RWPE2 (cell line): ENCODE measurements at regions not wholly inside any gene's neighbourhood (a gene's known extent, or its start where the extent isn't known, plus 50 kb on each side); places are given as distances from the start of the nearest gene placed in this dataset.

Source experiments
- ATAC-seq: fragments of 200-7000 bp; cut with Tn5 transposase; 3 replicates; pipeline ENCODE4 v1.9.1; 2021; ENCODE audit warnings: low read depth
- DNase-seq: peaks from one replicate; pipeline ENCODE4 v3.0.0-alpha.2; 2020; ENCODE audit warnings: low spot score
- H3K27ac ChIP-seq: fragments of 450-650 bp; 2 replicates; pipeline ENCODE4 v1.5.1; 2017; ENCODE audit warnings: mild to moderate bottlenecking; ENCODE audit not compliant: poor library complexity, severe bottlenecking
- H3K27me3 ChIP-seq: fragments of 250-450 bp; sonication (Bioruptor Pico); 2 replicates; pipeline ENCODE4 v1.5.1; 2021; ENCODE audit warnings: mild to moderate bottlenecking, moderate library complexity; ENCODE audit not compliant: insufficient read depth, poor library complexity, severe bottlenecking
- H3K36me3 ChIP-seq: fragments of 250-450 bp; sonication (Bioruptor Pico); 2 replicates; pipeline ENCODE4 v1.5.1; 2020; ENCODE audit warnings: low read depth, mild to moderate bottlenecking, moderate library complexity
- H3K4me1 ChIP-seq: fragments of 250-450 bp; sonication (Bioruptor Pico); 2 replicates; pipeline ENCODE4 v1.5.1; 2021; ENCODE audit warnings: mild to moderate bottlenecking, moderate library complexity; ENCODE audit not compliant: insufficient read depth, poor library complexity, severe bottlenecking
- H3K4me3 ChIP-seq: fragments of 250-450 bp; sonication (Bioruptor Pico); 2 replicates; pipeline ENCODE4 v1.5.1; 2021; ENCODE audit warnings: mild to moderate bottlenecking, moderate library complexity; ENCODE audit not compliant: severe bottlenecking
- H3K9me3 ChIP-seq: fragments of 250-450 bp; sonication (Bioruptor Pico); 2 replicates; pipeline ENCODE4 v1.5.1; 2021; ENCODE audit warnings: mild to moderate bottlenecking, moderate library complexity; ENCODE audit not compliant: severe bottlenecking
- TF ChIP-seq, protein P1 (sequence below): fragments of 450-650 bp; IDR thresholded peaks from one replicate; pipeline ENCODE4 v1.5.1; 2017; ENCODE audit warnings: mild to moderate bottlenecking, moderate library complexity; ENCODE audit not compliant: poor library complexity, severe bottlenecking

DNA sequence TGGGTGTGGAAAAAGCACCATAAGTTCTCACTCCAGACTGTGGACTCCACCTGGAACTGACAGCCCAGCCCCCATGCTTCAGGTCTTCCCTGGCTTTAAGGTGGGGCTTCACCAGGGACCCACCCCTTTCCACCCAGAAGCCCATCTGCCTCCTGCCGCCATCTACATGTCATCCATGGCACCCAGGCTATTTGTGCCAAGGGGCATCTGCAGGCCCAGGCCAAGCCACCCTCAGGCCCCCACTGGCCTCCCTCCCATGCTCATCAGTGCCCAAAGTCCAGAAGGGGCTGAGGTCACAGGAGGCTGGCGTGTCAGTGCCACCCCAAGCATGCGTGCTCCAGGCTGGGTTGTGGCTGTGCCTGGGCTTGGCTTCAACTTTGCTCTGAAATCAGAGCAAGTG, 212.2 kb upstream of the DIO3 start:
- no peaks in the 10 kb centered on the region for H3K27me3 ChIP-seq
- no peaks in the 10 kb centered on the region for H3K36me3 ChIP-seq
- H3K27ac ChIP-seq: no peak overlapping the region
- ATAC-seq (no peak), DNase-seq (no peak)
- TF ChIP-seq, protein P1, sequence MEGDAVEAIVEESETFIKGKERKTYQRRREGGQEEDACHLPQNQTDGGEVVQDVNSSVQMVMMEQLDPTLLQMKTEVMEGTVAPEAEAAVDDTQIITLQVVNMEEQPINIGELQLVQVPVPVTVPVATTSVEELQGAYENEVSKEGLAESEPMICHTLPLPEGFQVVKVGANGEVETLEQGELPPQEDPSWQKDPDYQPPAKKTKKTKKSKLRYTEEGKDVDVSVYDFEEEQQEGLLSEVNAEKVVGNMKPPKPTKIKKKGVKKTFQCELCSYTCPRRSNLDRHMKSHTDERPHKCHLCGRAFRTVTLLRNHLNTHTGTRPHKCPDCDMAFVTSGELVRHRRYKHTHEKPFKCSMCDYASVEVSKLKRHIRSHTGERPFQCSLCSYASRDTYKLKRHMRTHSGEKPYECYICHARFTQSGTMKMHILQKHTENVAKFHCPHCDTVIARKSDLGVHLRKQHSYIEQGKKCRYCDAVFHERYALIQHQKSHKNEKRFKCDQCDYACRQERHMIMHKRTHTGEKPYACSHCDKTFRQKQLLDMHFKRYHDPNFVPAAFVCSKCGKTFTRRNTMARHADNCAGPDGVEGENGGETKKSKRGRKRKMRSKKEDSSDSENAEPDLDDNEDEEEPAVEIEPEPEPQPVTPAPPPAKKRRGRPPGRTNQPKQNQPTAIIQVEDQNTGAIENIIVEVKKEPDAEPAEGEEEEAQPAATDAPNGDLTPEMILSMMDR: no peak
- H3K4me3 ChIP-seq: no peak overlapping the region
- no peaks in the 10 kb centered on the region for H3K4me1 ChIP-seq
- no peaks in the 10 kb centered on the region for H3K9me3 ChIP-seq

DNA sequence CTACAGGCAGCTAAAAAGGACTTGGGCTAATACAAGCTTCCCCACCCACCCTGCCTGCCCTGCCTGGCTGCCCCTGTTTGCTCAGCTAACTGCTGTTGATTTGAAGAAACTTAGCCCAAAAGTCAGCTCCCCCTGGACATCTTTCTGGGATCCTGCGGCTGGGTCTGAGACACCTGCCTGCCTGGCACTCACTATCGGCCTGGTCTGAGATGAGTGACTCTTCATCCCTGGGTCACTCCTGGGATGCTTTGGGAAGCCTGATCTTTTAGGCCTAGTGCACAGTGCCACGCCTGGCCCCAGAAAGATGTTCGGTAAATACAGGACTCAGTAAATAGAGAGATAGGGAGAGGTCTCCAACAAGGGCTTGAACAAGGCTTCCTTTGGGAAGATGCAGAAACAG, 211.3 kb upstream of the DIO3 start:
- DNase-seq (no peak), ATAC-seq (no peak)
- Histone ChIP-seq H3K36me3 (no peaks in the 10 kb centered on the region), H3K4me3 (no peak overlapping the region), H3K9me3 (no peaks in the 10 kb centered on the region), H3K4me1 (no peaks in the 10 kb centered on the region), H3K27me3 (no peaks in the 10 kb centered on the region), H3K27ac (no peak overlapping the region)
- TF ChIP-seq, protein P1: no peak

DNA sequence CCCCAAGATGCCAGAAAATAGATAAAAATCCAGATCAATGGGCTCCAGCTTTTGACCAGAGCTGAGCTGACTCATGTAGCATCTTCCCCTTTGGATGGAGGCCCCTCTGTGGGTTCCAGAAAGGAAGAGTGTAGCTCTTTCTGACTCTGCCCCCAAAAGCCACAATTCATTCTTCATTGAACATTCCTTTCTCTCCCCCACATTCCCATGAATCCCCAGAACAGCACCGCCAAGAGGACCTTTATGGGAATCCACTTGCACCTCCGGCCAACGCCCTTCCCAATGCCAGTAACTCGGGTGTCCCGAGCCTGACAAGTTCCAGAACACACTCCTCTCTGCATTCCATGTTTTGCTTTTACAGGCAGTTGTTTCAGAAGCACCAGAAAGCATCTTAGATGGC, 210.6 kb upstream of the DIO3 start:
- H3K36me3 ChIP-seq: no peaks in the 10 kb centered on the region
- no peaks in the 10 kb centered on the region for H3K9me3 ChIP-seq
- ATAC-seq: no peak
- H3K27ac ChIP-seq: no peak overlapping the region
- no peaks in the 10 kb centered on the region for H3K4me1 ChIP-seq
- DNase-seq: no peak
- no peak overlapping the region for H3K4me3 ChIP-seq
- TF ChIP-seq, protein P1: no peak
- H3K27me3 ChIP-seq: no peaks in the 10 kb centered on the region

DNA sequence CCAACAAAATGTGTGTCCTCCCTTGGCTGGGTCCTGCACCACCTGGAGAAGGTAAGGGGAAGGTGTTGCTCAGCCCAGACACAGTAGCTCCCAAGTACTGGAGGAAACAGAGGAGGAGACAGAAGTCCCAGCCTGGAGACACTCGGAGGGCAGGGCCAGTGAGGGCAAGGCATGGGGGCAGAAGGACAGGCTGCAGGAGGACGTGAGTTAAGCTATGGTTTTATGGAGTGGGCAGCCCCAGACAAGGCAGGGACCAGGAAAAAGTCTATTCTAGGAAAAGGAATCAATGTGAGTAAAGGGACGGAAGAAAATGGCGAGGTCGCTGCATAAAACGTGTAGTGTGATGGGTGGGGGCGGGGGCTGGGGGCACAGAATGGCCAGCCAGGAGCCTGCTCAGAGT, 210.1 kb upstream of the DIO3 start:
- no peak overlapping the region for H3K4me3 ChIP-seq
- DNase-seq (no peak), ATAC-seq (no peak)
- TF ChIP-seq, protein P1: no peak
- peaks cover 4% of the 10 kb centered on the region for H3K27me3 ChIP-seq
- H3K27ac ChIP-seq: no peak overlapping the region
- no peaks in the 10 kb centered on the region for H3K4me1 ChIP-seq
- no peaks in the 10 kb centered on the region for H3K36me3 ChIP-seq
- no peaks in the 10 kb centered on the region for H3K9me3 ChIP-seq

DNA sequence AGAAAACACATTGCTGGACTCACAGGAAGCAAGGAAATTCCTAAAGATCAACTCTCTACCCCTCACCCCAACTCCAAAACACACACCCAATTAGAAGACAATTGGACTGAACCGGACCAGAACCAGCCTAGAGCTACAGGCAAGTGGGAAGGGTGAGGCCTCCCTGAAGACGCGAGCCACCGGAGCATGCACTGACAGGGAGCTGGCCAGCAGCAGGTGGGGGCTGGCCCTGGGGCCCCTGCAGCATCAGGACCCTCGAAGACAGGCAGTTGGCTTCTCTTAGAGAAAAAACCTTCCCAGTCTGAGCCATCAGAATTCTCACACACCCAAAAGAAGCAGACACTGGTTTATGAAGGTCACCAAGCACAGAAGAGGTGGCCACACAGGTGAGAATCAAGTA, 209.5 kb upstream of the DIO3 start:
- TF ChIP-seq, protein P1: no peak
- Histone ChIP-seq H3K4me3 (no peak overlapping the region), H3K27ac (no peak overlapping the region), H3K4me1 (no peaks in the 10 kb centered on the region), H3K9me3 (no peaks in the 10 kb centered on the region), H3K27me3 (peaks cover 7% of the 10 kb centered on the region), H3K36me3 (no peaks in the 10 kb centered on the region)
- ATAC-seq (no peak), DNase-seq (no peak)
